ENCODE measurements at regions not wholly inside any gene's neighbourhood (a gene's known extent, or its start where the extent isn't known, plus 50 kb on each side); places are given as distances from the start of the nearest gene placed in this dataset.

DNA sequence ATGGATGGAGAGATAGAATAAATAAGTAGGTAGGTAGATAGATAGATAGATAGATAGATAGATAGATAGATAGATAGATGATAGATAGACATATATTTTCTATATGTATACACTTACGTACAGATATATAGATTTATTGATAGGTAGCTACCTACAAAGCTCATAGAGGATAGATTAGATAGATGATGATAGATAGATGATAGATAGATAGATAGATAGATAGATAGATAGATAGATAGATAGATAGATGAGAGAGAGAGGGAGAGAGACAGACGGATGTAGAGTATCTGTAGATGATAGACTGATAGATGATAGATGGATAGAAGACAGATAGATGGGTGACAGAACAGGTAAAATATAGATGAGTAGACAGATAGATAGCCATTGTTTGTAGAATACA lies 191.3 kb upstream of the PFKP start:
- Histone ChIP-seq H3K4me1 (no peaks in the 10 kb centered on the region), H3K27me3 (peaks cover 0 to 29% of the 10 kb centered on the region in 2 donors), H3K9me3 (no peaks in the 10 kb centered on the region), H3K36me3 (no peaks in the 10 kb centered on the region), H3K4me3 (no peak overlapping the region), H3K27ac (no peak overlapping the region)
- DNase-seq (ENCODE audit: low spot score in 2 of 2), result no peak
- TF ChIP-seq, protein P1, sequence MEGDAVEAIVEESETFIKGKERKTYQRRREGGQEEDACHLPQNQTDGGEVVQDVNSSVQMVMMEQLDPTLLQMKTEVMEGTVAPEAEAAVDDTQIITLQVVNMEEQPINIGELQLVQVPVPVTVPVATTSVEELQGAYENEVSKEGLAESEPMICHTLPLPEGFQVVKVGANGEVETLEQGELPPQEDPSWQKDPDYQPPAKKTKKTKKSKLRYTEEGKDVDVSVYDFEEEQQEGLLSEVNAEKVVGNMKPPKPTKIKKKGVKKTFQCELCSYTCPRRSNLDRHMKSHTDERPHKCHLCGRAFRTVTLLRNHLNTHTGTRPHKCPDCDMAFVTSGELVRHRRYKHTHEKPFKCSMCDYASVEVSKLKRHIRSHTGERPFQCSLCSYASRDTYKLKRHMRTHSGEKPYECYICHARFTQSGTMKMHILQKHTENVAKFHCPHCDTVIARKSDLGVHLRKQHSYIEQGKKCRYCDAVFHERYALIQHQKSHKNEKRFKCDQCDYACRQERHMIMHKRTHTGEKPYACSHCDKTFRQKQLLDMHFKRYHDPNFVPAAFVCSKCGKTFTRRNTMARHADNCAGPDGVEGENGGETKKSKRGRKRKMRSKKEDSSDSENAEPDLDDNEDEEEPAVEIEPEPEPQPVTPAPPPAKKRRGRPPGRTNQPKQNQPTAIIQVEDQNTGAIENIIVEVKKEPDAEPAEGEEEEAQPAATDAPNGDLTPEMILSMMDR (IDR thresholded peaks at IDR 0.05), result no peak
- TF ChIP-seq POLR2A (IDR thresholded peaks at IDR 0.05) (no peak), POLR2AphosphoS5 (IDR thresholded peaks at IDR 0.05) (no peak)
- intact Hi-C loops (cut with DNase I; ENCODE audit: low total_unique reads), result no loop called here

GRCh38 chr10:2874963-2875362 lies 192.4 kb upstream of the PFKP start:
- Histone ChIP-seq H3K27ac (no peak overlapping the region), H3K4me3 (no peak overlapping the region), H3K36me3 (no peaks in the 10 kb centered on the region), H3K27me3 (peaks cover 0 to 23% of the 10 kb centered on the region in 2 donors), H3K4me1 (no peaks in the 10 kb centered on the region), H3K9me3 (no peaks in the 10 kb centered on the region)
- no peak for TF ChIP-seq POLR2AphosphoS5 (IDR thresholded peaks at IDR 0.05)
- TF ChIP-seq, protein P1 (IDR thresholded peaks at IDR 0.05), result no peak
- TF ChIP-seq POLR2A (IDR thresholded peaks at IDR 0.05), result no peak
- intact Hi-C loops (cut with DNase I; ENCODE audit: low total_unique reads), result no loop called here
- no peak for DNase-seq (ENCODE audit: low spot score in 2 of 2)

DNA sequence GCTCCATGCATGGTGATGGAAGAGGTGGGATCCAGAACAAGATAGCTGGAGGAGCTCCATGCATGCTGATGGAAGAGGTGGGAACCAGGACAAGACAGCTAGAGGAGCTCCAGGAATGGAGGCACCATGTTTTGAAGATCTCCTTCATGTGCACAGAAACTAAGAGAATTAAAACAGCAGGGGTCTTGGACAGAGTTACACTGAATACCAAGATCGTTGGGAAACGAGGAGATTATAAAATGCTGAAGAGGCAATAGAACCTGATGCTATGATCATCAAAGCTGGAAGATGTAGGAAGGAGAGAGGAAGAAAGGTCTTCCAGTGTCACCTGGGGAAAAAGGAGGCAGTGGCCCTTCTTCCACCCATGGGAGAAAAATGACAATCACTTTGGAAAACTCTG lies 193.6 kb upstream of the PFKP start:
- no peak for DNase-seq (ENCODE audit: low spot score in 2 of 2)
- no peaks in the 10 kb centered on the region for H3K4me1 ChIP-seq
- no peaks in the 10 kb centered on the region for H3K9me3 ChIP-seq
- H3K4me3 ChIP-seq, result no peak overlapping the region
- no peak overlapping the region for H3K27ac ChIP-seq
- TF ChIP-seq, protein P1 (IDR thresholded peaks at IDR 0.05), result no peak
- TF ChIP-seq POLR2A (IDR thresholded peaks at IDR 0.05) (no peak), POLR2AphosphoS5 (IDR thresholded peaks at IDR 0.05) (no peak)
- H3K27me3 ChIP-seq, result peaks cover 0 to 25% of the 10 kb centered on the region in 2 donors
- H3K36me3 ChIP-seq, result no peaks in the 10 kb centered on the region
- intact Hi-C loops (cut with DNase I; ENCODE audit: low total_unique reads), result no loop called here

DNA sequence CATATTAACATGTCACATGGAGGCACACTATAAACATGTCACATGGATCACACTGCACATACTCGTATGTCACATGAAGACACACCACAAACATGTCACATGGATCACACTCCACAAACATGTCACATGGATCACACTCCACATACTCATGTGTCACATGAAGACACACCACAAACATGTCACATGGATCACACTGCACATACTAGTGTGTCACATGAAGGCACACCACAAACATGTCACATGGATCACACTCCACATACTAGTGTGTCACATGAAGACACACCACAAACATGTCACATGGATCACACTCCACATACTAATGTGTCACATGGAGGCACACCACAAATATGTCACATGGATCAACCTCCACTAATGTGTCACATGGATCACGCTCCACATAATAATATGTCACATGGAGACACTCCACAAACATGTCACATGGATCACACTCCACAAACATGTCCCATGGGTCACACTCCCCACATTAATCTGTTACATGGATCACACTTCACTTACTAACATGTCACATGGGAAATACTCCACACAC lies 195.6 kb upstream of the PFKP start:
- peaks cover 0 to 34% of the 10 kb centered on the region in 2 donors for H3K27me3 ChIP-seq
- no peak overlapping the region for H3K27ac ChIP-seq
- no peaks in the 10 kb centered on the region for H3K4me1 ChIP-seq
- no peaks in the 10 kb centered on the region for H3K9me3 ChIP-seq
- intact Hi-C loops (cut with DNase I; ENCODE audit: low total_unique reads), result no loop called here
- H3K36me3 ChIP-seq, result no peaks in the 10 kb centered on the region
- no peak for DNase-seq (ENCODE audit: low spot score in 2 of 2)
- no peak for TF ChIP-seq POLR2A (IDR thresholded peaks at IDR 0.05)
- TF ChIP-seq, protein P1 (IDR thresholded peaks at IDR 0.05), result no peak
- TF ChIP-seq POLR2AphosphoS5 (IDR thresholded peaks at IDR 0.05), result no peak
- no peak overlapping the region for H3K4me3 ChIP-seq

DNA sequence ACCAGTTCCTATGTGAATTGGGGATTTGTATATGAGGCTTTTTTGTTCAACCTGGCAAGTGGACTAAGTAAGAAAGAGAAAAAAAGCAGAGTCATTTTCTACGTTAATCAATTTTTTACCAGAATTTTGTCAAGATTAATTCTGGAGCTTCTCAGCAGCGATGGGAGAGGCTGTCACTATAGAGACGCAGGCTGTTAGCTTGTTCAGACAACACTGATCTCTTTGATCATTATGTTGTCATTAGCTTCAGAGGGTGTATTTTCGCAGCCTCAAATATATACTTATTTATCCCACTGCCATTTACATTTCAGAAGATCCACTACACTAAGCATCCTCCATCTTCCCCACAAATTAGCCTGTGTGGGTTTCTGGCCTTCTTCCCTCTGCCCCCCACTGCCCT lies 196.7 kb upstream of the PFKP start:
- Histone ChIP-seq H3K27ac (no peak overlapping the region), H3K36me3 (no peaks in the 10 kb centered on the region), H3K9me3 (no peaks in the 10 kb centered on the region), H3K4me3 (no peak overlapping the region), H3K27me3 (peaks cover 0 to 34% of the 10 kb centered on the region in 2 donors), H3K4me1 (no peaks in the 10 kb centered on the region)
- no peak for TF ChIP-seq POLR2A (IDR thresholded peaks at IDR 0.05)
- TF ChIP-seq, protein P1 (IDR thresholded peaks at IDR 0.05), result no peak
- TF ChIP-seq POLR2AphosphoS5 (IDR thresholded peaks at IDR 0.05), result no peak
- no peak for DNase-seq (ENCODE audit: low spot score in 2 of 2)
- intact Hi-C loops (cut with DNase I; ENCODE audit: low total_unique reads), result no loop called here
